Lung (tissue), 11 donors: ENCODE measurements at regions not wholly inside any gene's neighbourhood (a gene's known extent, or its start where the extent isn't known, plus 50 kb on each side); places are given as distances from the start of the nearest gene placed in this dataset.

ENCODE experiments used
- ATAC-seq: fragments of 200-7000 bp; cut with Tn5 transposase; one replicate; pipeline ENCODE4 v1.9.1; 2020; ENCODE audit warnings: moderate number of reproducible peaks; ENCODE audit not compliant: insufficient read depth, low FRiP score
- DNase-seq, 3 donors: peaks; one replicate each; pipeline ENCODE4 v3.0.0-alpha.2; 2013 to 2017
- H3K27ac ChIP-seq, 2 donors: one replicate each; pipeline ENCODE4 v1.5.1; 2013; ENCODE audit warnings: mild to moderate bottlenecking in 2 of 2, moderate library complexity in 2 of 2, control low read depth in 1 of 2, inconsistent platforms in 1 of 2, low read depth in 1 of 2, low read length in 1 of 2
- H3K27me3 ChIP-seq, 3 donors: one replicate each; pipeline ENCODE4 v1.5.1; 2013; ENCODE audit warnings: low read length in 2 of 3; ENCODE audit not compliant: control insufficient read depth in 3 of 3, insufficient read depth in 3 of 3
- H3K36me3 ChIP-seq, 4 donors: one replicate each; pipeline ENCODE4 v1.5.1; 2013; ENCODE audit warnings: low read length in 4 of 4, mild to moderate bottlenecking in 1 of 4, moderate library complexity in 1 of 4; ENCODE audit not compliant: control insufficient read depth in 4 of 4, insufficient read depth in 4 of 4
- H3K4me1 ChIP-seq, 5 donors: one replicate each; pipeline ENCODE4 v1.5.1; 2013; ENCODE audit warnings: low read length in 5 of 5, mild to moderate bottlenecking in 2 of 5, moderate library complexity in 1 of 5; ENCODE audit not compliant: control insufficient read depth in 5 of 5, insufficient read depth in 5 of 5
- H3K4me3 ChIP-seq: one replicate; pipeline ENCODE4 v1.5.1; 2013; ENCODE audit warnings: mild to moderate bottlenecking, control low read depth, moderate library complexity
- H3K9ac ChIP-seq, 2 donors: one replicate each; pipeline ENCODE4 v1.5.1; 2013; ENCODE audit warnings: low read length in 2 of 2, control low read depth in 1 of 2; ENCODE audit not compliant: insufficient read depth in 1 of 2
- H3K9me3 ChIP-seq, 4 donors: one replicate each; pipeline ENCODE4 v1.5.1; 2013; ENCODE audit warnings: low read length in 3 of 4, mild to moderate bottlenecking in 1 of 4, moderate library complexity in 1 of 4; ENCODE audit not compliant: control insufficient read depth in 4 of 4, insufficient read depth in 3 of 4
- WGBS, 2 donors: extraction: QIAGEN DNeasy Blood & Tissue Kit; methylation state at CpG; one replicate each; pipeline ENCODE4 v1.1.7; 2013; 5-methylcytosine and 5-hydroxymethylcytosine counted together
- TF ChIP-seq, protein P1 (sequence below): IDR thresholded peaks from 2 replicates; pipeline ENCODE4 v1.5.1; 2012; ENCODE audit warnings: mild to moderate bottlenecking; ENCODE audit errors: control extremely low read depth, extremely low read depth
- donor health status: control.
- donor health status: control.
- donor health status: Bipolar disorder and iron deficiency.
- donor health status: healthy.
- donor health status: DM: yes; HTN: yes; CAD: no.

DNA sequence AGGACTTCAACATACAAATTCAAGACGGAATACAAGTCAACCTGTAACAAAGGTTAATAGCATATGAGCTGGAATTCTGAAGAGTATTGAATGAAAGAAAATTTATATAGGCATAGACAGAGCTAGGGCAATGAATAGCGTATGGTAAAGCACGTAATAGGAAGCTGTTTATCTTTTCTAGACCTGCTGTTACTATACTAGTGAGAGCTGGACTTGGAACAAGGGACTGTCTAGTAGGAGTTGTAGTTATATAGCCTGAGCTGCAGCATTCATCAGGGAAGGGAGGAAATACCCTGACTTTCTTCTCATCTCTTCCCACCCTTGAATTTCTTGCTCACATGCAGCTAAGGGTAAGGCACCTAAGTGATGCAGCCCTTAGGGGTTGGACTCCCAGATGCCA is 67.5 kb upstream of the PRLR start:
- Histone ChIP-seq H3K36me3 (no peaks in the 10 kb centered on the region), H3K9ac (no peak overlapping the region), H3K4me3 (no peak overlapping the region), H3K27me3 (no peaks in the 10 kb centered on the region), H3K4me1 (no peaks in the 10 kb centered on the region), H3K9me3 (no peaks in the 10 kb centered on the region), H3K27ac (no peak overlapping the region)
- DNase-seq = no peak
- no peak for ATAC-seq
- WGBS, 2 donors = 91 to 96% methylated on average over 3 of the region's 3 CpGs
- TF ChIP-seq, protein P1, sequence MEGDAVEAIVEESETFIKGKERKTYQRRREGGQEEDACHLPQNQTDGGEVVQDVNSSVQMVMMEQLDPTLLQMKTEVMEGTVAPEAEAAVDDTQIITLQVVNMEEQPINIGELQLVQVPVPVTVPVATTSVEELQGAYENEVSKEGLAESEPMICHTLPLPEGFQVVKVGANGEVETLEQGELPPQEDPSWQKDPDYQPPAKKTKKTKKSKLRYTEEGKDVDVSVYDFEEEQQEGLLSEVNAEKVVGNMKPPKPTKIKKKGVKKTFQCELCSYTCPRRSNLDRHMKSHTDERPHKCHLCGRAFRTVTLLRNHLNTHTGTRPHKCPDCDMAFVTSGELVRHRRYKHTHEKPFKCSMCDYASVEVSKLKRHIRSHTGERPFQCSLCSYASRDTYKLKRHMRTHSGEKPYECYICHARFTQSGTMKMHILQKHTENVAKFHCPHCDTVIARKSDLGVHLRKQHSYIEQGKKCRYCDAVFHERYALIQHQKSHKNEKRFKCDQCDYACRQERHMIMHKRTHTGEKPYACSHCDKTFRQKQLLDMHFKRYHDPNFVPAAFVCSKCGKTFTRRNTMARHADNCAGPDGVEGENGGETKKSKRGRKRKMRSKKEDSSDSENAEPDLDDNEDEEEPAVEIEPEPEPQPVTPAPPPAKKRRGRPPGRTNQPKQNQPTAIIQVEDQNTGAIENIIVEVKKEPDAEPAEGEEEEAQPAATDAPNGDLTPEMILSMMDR = no peak

DNA sequence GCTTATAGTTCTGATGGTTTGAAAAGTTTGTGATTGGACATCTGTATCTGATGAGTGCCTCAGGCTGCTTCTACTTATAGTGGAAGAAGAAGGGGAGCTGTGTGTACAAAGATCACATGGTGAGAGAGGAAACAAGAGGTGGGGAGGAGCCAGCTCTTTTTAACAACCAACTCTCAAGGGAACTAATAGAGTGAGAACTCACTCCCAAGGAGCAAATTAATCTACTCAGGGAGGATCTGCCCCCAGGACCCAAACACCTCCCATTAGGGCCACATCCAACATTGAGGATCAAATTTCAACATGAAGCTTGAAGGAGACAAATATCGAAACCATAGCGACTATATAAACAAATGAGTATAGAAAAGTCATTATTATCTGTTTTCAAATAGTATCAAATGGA is 64.7 kb upstream of the PRLR start:
- WGBS, 2 donors = 54 to 73% methylated on average over 2 of the region's 2 CpGs
- H3K4me3 ChIP-seq = no peak overlapping the region
- TF ChIP-seq, protein P1 = no peak
- DNase-seq = no peak
- H3K36me3 ChIP-seq = no peaks in the 10 kb centered on the region
- no peak overlapping the region for H3K27ac ChIP-seq
- H3K9ac ChIP-seq = no peak overlapping the region
- H3K9me3 ChIP-seq = peaks cover 0 to 3% (median 0%) of the 10 kb centered on the region in 4 donors
- H3K27me3 ChIP-seq = no peaks in the 10 kb centered on the region
- no peak for ATAC-seq
- H3K4me1 ChIP-seq = no peaks in the 10 kb centered on the region

DNA sequence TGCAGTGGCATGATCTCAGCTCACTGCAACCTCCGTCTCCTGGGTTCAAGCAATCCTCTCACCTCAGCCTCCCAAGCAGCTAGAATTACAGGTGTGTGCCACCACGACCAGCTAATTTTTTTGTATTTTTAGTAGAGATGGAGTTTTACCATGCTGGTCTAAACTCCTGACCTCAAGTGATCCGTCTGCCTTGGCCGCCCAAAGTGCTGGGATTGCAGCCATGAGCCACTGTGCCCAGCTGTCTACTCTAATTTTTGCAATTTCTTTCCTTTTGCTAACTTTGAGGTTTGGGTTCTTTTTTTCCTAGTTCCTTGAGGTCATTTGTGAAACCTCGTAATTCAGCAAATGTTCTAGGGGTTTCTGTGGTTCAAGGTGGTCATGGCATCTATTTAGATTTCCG is 63.7 kb upstream of the PRLR start:
- Histone ChIP-seq H3K27me3 (no peaks in the 10 kb centered on the region), H3K9me3 (peaks cover 0 to 3% (median 0%) of the 10 kb centered on the region in 4 donors), H3K27ac (no peak overlapping the region), H3K36me3 (no peaks in the 10 kb centered on the region), H3K4me3 (no peak overlapping the region), H3K4me1 (no peaks in the 10 kb centered on the region), H3K9ac (no peak overlapping the region)
- ATAC-seq (no peak), DNase-seq (no peak)
- WGBS, 2 donors = 75 to 79% methylated on average over 6 of the region's 6 CpGs
- TF ChIP-seq, protein P1 = no peak

DNA sequence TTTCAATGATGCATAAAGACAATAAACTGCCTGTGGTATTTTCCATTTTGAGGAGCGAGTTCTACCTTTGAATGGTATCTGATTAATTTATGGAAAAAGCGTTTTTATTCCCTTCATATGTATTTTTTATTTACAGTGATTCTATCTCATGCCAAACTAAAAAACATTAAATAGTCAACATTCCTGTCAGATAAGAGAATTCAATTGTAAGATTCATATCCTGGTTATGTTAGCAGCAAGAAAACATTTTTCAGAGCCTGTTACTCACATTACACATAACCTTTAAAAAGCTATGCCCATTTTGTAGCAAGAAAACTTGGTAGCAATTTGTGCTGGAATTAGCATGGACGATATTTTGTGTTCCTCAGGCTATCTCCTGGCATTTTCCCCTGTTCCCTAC is 55.1 kb upstream of the PRLR start:
- ATAC-seq = no peak
- H3K27ac ChIP-seq = no peak overlapping the region
- no peaks in the 10 kb centered on the region for H3K27me3 ChIP-seq
- peaks cover 0 to 6% (median 0%) of the 10 kb centered on the region in 5 donors for H3K4me1 ChIP-seq
- no peak overlapping the region for H3K4me3 ChIP-seq
- no peak for DNase-seq
- no peak overlapping the region for H3K9ac ChIP-seq
- no peaks in the 10 kb centered on the region for H3K36me3 ChIP-seq
- H3K9me3 ChIP-seq = no peaks in the 10 kb centered on the region
- 78 to 80% methylated on average over 3 of the region's 3 CpGs for WGBS, 2 donors
- TF ChIP-seq, protein P1 = no peak
